Uterus (tissue), 3 donors: ENCODE measurements at regions not wholly inside any gene's neighbourhood (a gene's known extent, or its start where the extent isn't known, plus 50 kb on each side); places are given as distances from the start of the nearest gene placed in this dataset.
"Not testable (repeated sequence)": the region's sequence is repeated elsewhere in the genome, so short reads cannot be mapped to it uniquely, and the experiment has no call there.

Experiments used
- DNase-seq, 2 donors: peaks; one replicate each; pipeline ENCODE4 v3.0.0-alpha.2; 2019 to 2020
- H3K27ac ChIP-seq, 2 donors: fragments of 200-600 bp; sonication (generic); 1 replicate in 1 of 2; 2 replicates in 1 of 2; pipeline ENCODE4 v1.5.1; 2016 to 2018
- H3K27me3 ChIP-seq, 2 donors: fragments of 200-600 bp; sonication (generic); one replicate each; pipeline ENCODE4 v1.5.1; 2018 to 2019; ENCODE audit warnings: control low read depth in 1 of 2
- H3K36me3 ChIP-seq, 2 donors: fragments of 200-600 bp; sonication (generic); one replicate each; pipeline ENCODE4 v1.5.1; 2019; ENCODE audit warnings: control low read depth in 1 of 2
- H3K4me1 ChIP-seq, 2 donors: fragments of 200-600 bp; sonication (generic); one replicate each; pipeline ENCODE4 v1.5.1; 2018 to 2019; ENCODE audit warnings: control low read depth in 1 of 2
- H3K4me3 ChIP-seq, 2 donors: fragments of 200-600 bp; sonication (generic); 1 replicate in 1 of 2; 2 replicates in 1 of 2; pipeline ENCODE4 v1.5.1; 2018 to 2019; ENCODE audit warnings: mild to moderate bottlenecking in 1 of 2
- H3K9me3 ChIP-seq, 2 donors: fragments of 200-600 bp; sonication (generic); one replicate each; pipeline ENCODE4 v1.5.1; 2019; ENCODE audit warnings: control low read depth in 1 of 2
- intact Hi-C: fragments of 100-400 bp; cut with DNase I; formaldehyde crosslinking; loops from one replicate; pipeline ENCODE4 v1.15.1; 2023; ENCODE audit warnings: low total_unique reads
- donor health status: DM: yes; HTN: yes; CAD: no.

DNA sequence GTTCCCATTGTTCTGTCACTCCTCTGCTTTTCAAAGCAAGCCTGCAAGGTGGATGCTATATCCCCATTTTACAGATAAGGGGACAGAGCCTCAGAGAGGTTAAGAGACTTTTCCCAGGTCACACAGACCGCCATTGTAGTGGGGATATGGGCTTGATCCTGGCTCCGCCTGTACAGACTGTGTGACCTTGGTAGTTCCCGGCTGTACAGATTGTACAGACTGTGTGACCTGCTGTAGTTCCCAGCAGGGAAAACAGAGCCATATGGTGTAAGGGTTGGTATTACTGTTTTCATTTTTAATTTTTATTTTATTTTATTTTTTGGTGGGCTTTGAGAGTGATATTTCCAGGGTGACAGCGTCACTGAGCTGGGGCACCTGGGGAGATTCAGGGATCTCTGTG lies 63.2 kb upstream of the FAM153A start:
- H3K4me3 ChIP-seq, H3K27ac ChIP-seq, H3K36me3 ChIP-seq, intact Hi-C loops, H3K4me1 ChIP-seq, H3K27me3 ChIP-seq, H3K9me3 ChIP-seq, DNase-seq: not testable (repeated sequence)

DNA sequence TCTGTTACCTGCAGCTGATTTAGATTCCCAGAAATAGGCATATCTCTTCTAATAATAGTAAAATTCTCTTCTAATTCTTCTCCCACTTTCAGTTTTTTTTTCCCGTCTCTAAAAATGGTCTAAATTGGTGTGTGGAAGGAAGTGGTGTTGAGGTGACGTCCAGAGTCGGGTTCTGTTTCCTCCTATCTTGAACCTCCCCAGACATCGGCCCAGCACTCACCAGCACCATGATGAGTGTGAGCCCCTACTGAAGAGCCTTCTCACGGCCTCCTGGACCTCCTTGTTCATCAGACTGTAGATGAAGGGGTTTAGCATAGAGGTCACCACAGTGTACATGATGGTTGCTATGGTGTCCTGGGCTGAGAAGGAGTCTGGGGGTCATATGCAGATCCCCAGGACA lies 53.5 kb upstream of the FAM153A start:
- DNase-seq, H3K27ac ChIP-seq, H3K4me3 ChIP-seq, intact Hi-C loops, H3K27me3 ChIP-seq, H3K4me1 ChIP-seq, H3K36me3 ChIP-seq, H3K9me3 ChIP-seq: not testable (repeated sequence)
